ENCODE measurements at regions not wholly inside any gene's neighbourhood (a gene's known extent, or its start where the extent isn't known, plus 50 kb on each side); places are given as distances from the start of the nearest gene placed in this dataset.
A peak's percentile ranks its signal among the peaks of the same experiment; 100 is the strongest.
"Not testable (repeated sequence)": the region's sequence is repeated elsewhere in the genome, so short reads cannot be mapped to it uniquely, and the experiment has no call there.

- DNase-seq: not testable (repeated sequence)
Observed at GRCh38 chr1:95297906-95298305, 63.9 kb downstream of the RWDD3 start.

- DNase-seq: no peak
Observed at GRCh38 chr1:95301091-95301490, 67.1 kb downstream of the RWDD3 start.

GRCh38 chr1:95301614-95302013 is 67.6 kb downstream of the RWDD3 start:
- no peak for DNase-seq

- DNase-seq: no peak
Observed at GRCh38 chr1:95304803-95305202, 70.8 kb downstream of the RWDD3 start.

- DNase-seq: no peak
Observed at GRCh38 chr1:95308276-95309030, 74.4 kb downstream of the RWDD3 start.

- DNase-seq: peak; percentile 35
Observed at GRCh38 chr1:95309031-95309471, 75.0 kb downstream of the RWDD3 start.

- no peak for DNase-seq
Observed at GRCh38 chr1:95311014-95311413, 77.0 kb downstream of the RWDD3 start.

GRCh38 chr1:95311762-95312161 is 77.8 kb downstream of the RWDD3 start:
- no peak for DNase-seq

- no peak for DNase-seq
Observed at GRCh38 chr1:95312181-95312580, 78.2 kb downstream of the RWDD3 start.

GRCh38 chr1:95313527-95313926 is 79.5 kb downstream of the RWDD3 start:
- no peak for DNase-seq

- DNase-seq: no peak
Observed at GRCh38 chr1:95321531-95321930, 87.5 kb downstream of the RWDD3 start.

GRCh38 chr1:95323123-95323522 is 89.1 kb downstream of the RWDD3 start:
- no peak for DNase-seq

GRCh38 chr1:95325349-95325748 is 91.3 kb downstream of the RWDD3 start:
- DNase-seq: no peak

GRCh38 chr1:95326023-95326422 is 92.0 kb downstream of the RWDD3 start:
- no peak for DNase-seq

GRCh38 chr1:95332754-95333153 is 98.7 kb downstream of the RWDD3 start:
- DNase-seq: no peak

GRCh38 chr1:95339377-95339776 is 105.4 kb downstream of the RWDD3 start:
- no peak for DNase-seq

GRCh38 chr1:95340061-95340460 is 106.1 kb downstream of the RWDD3 start:
- DNase-seq: no peak

- DNase-seq: peak; percentile 17
Observed at GRCh38 chr1:95352767-95353166, 118.8 kb downstream of the RWDD3 start.

- no peak for DNase-seq
Observed at GRCh38 chr1:95353194-95353593, 119.2 kb downstream of the RWDD3 start.

GRCh38 chr1:95364546-95364945 is 130.5 kb downstream of the RWDD3 start:
- DNase-seq: no peak

GRCh38 chr1:95366498-95366897 is 132.5 kb downstream of the RWDD3 start:
- DNase-seq: no peak

- DNase-seq: no peak
Observed at GRCh38 chr1:95368178-95368577, 134.2 kb downstream of the RWDD3 start.

- no peak for DNase-seq
Observed at GRCh38 chr1:95369985-95370690, 136.1 kb downstream of the RWDD3 start.

Measured in hematopoietic multipotent progenitor cell treated with erythropoietin and hydrocortisone succinate and interleukin-3 and kit ligand, for 8 days (in vitro differentiated cells).